PFSK-1 (cell line): ENCODE measurements at regions not wholly inside any gene's neighbourhood (a gene's known extent, or its start where the extent isn't known, plus 50 kb on each side); places are given as distances from the start of the nearest gene placed in this dataset.

Experiments used
- FOXP2 ChIP-seq: optimal IDR thresholded peaks from 2 replicates; pipeline ENCODE3; 2011; ENCODE audit warnings: borderline replicate concordance, control low read depth, inconsistent platforms; ENCODE audit not compliant: insufficient read depth; ENCODE audit errors: extremely low read length, extremely low read depth
- POLR2AphosphoS5 ChIP-seq: IDR thresholded peaks from 2 replicates; pipeline ENCODE4 v1.6.1; 2012; ENCODE audit warnings: low read depth, mild to moderate bottlenecking, control low read depth, low read length, moderate library complexity
- SIN3A ChIP-seq: IDR thresholded peaks from 2 replicates; pipeline ENCODE4 v1.6.1; 2012; ENCODE audit warnings: mild to moderate bottlenecking, low read length, moderate library complexity, borderline replicate concordance; ENCODE audit not compliant: insufficient read depth
- TAF1 ChIP-seq: IDR thresholded peaks from 2 replicates; pipeline ENCODE4 v1.6.1; 2012; ENCODE audit warnings: low read length, control low read depth, borderline replicate concordance; ENCODE audit not compliant: insufficient read depth
- TF ChIP-seq, protein P1 (sequence below), 2 experiments: IDR thresholded peaks; 2 replicates each; pipeline versions ENCODE4 v1.6.1 to v1.8.0; 2011 to 2012; ENCODE audit warnings: low read depth in 2 of 2, low read length in 2 of 2, control low read depth in 1 of 2, inconsistent platforms in 1 of 2, mild to moderate bottlenecking in 1 of 2, moderate library complexity in 1 of 2; ENCODE audit not compliant: insufficient read depth in 1 of 2

- TF ChIP-seq, protein P1, sequence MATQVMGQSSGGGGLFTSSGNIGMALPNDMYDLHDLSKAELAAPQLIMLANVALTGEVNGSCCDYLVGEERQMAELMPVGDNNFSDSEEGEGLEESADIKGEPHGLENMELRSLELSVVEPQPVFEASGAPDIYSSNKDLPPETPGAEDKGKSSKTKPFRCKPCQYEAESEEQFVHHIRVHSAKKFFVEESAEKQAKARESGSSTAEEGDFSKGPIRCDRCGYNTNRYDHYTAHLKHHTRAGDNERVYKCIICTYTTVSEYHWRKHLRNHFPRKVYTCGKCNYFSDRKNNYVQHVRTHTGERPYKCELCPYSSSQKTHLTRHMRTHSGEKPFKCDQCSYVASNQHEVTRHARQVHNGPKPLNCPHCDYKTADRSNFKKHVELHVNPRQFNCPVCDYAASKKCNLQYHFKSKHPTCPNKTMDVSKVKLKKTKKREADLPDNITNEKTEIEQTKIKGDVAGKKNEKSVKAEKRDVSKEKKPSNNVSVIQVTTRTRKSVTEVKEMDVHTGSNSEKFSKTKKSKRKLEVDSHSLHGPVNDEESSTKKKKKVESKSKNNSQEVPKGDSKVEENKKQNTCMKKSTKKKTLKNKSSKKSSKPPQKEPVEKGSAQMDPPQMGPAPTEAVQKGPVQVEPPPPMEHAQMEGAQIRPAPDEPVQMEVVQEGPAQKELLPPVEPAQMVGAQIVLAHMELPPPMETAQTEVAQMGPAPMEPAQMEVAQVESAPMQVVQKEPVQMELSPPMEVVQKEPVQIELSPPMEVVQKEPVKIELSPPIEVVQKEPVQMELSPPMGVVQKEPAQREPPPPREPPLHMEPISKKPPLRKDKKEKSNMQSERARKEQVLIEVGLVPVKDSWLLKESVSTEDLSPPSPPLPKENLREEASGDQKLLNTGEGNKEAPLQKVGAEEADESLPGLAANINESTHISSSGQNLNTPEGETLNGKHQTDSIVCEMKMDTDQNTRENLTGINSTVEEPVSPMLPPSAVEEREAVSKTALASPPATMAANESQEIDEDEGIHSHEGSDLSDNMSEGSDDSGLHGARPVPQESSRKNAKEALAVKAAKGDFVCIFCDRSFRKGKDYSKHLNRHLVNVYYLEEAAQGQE (IDR thresholded peaks at IDR 0.05; ENCODE audit: insufficient read depth in 1 of 2, low read depth in 2 of 2, low read length in 2 of 2) = no peak
- TF ChIP-seq POLR2AphosphoS5 (no peak), FOXP2 (no peak), TAF1 (no peak), SIN3A (no peak)
Observed at GRCh38 chr11:81975261-81975900, 758.3 kb downstream of the FAM181B start.

GRCh38 chr11:81970886-81971285, 762.8 kb downstream of the FAM181B start:
- TF ChIP-seq TAF1 (no peak), SIN3A (no peak), FOXP2 (no peak), POLR2AphosphoS5 (no peak)
- TF ChIP-seq, protein P1 (IDR thresholded peaks at IDR 0.05; ENCODE audit: insufficient read depth in 1 of 2, low read depth in 2 of 2, low read length in 2 of 2) = no peak

DNA sequence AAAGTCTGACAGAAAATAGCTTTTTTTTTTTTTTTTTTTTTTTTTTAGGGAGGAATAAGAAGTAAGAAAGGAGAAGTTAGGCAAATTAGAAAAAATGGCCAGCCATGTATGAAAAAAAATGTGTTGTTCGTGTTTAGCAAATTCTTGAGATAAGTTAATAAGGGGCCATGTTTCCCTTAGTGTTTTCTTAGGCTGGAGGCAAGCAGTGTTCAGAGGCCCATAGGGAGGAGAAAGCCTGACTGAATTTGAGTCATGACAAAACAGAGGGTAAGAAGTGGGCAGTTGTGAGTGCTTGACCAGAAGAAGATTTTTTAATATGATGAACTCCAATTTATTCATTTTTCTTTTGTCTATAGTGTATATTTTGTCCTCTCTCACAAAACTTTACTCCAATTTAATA, 766.4 kb downstream of the FAM181B start:
- TF ChIP-seq POLR2AphosphoS5 = no peak
- TF ChIP-seq SIN3A = no peak
- no peak for TF ChIP-seq FOXP2
- TF ChIP-seq, protein P1 (IDR thresholded peaks at IDR 0.05; ENCODE audit: insufficient read depth in 1 of 2, low read depth in 2 of 2, low read length in 2 of 2) = no peak
- no peak for TF ChIP-seq TAF1

DNA sequence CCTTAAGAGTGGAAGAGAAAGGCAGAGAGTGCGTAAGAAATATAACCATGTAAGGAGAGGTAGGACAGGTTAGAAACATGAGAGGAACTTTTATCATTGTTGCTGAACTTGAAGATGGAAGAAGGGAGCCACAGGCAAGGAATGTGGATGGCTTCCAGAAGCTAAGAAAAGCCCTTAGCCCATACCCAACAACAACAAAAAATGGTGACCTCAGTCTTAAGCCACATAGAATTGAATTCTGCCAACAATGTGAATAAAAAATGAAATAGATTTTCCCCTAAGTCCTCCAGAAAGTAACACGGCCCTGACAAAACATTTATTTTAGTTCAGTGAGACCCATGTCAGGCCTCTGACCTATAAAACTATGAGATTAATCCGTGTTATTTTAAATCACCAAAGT, 767.3 kb downstream of the FAM181B start:
- TF ChIP-seq SIN3A (no peak), TAF1 (no peak), FOXP2 (no peak), POLR2AphosphoS5 (no peak)
- TF ChIP-seq, protein P1 (IDR thresholded peaks at IDR 0.05; ENCODE audit: insufficient read depth in 1 of 2, low read depth in 2 of 2, low read length in 2 of 2) = no peak

DNA sequence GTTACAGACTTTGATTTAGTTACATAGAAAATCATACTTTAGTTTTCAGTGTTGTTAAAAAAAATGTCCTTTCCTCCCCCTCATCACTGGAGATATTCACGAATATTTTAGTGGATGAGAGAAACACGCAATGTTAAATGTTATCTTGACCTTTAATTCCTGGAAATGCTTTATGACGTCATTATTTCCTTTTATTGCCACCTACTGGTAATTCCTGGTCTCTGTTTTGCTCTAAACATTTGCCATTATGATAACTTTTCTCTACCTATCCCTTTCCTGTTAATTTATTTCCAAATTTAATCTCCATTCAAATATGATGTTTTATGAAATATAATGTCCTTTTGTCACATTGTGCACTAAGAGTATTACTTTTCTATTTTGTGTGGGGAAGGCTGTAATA, 770.6 kb downstream of the FAM181B start:
- no peak for TF ChIP-seq FOXP2
- TF ChIP-seq TAF1 = no peak
- TF ChIP-seq SIN3A = no peak
- TF ChIP-seq POLR2AphosphoS5 = no peak
- TF ChIP-seq, protein P1 (IDR thresholded peaks at IDR 0.05; ENCODE audit: insufficient read depth in 1 of 2, low read depth in 2 of 2, low read length in 2 of 2) = no peak
